HT1080 (cell line): ENCODE measurements at regions not wholly inside any gene's neighbourhood (a gene's known extent, or its start where the extent isn't known, plus 50 kb on each side); places are given as distances from the start of the nearest gene placed in this dataset.
A peak's percentile ranks its signal among the peaks of the same experiment; 100 is the strongest.

Experiments used
- DNase-seq: peaks from one replicate; pipeline ENCODE4 v3.0.0-alpha.2; 2015; ENCODE audit warnings: low read depth

GRCh38 chr11:135075740-135076139 is 663.7 kb upstream of the B3GAT1 start:
- peak; percentile 24 for DNase-seq

DNA sequence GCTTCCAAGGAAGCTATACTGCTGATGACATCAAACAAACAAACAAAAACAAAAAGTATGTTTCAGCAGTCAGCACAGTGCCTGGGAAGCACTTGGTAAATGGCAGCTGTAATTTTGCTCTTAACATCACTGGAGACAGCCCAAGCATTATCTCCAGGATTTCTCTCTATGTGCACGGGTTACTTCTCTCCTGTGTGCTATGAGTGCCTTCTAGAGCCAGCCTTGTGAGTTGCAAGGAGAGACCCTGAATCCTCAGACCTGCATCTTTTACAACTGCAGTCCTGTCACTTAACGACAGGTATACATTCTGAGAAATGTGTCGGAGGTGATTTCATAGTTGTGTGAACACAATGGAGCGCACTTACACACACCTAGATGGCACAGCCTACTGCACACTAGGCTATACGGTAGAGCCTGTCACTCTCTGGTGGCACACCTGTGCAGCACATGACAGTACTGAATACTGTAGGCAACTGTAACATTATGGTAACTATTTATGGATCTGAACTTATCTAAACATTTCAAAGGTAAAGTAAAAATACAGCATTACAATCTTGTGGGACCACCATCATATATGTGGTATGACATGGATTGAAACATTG is 662.5 kb upstream of the B3GAT1 start:
- DNase-seq: no peak

DNA sequence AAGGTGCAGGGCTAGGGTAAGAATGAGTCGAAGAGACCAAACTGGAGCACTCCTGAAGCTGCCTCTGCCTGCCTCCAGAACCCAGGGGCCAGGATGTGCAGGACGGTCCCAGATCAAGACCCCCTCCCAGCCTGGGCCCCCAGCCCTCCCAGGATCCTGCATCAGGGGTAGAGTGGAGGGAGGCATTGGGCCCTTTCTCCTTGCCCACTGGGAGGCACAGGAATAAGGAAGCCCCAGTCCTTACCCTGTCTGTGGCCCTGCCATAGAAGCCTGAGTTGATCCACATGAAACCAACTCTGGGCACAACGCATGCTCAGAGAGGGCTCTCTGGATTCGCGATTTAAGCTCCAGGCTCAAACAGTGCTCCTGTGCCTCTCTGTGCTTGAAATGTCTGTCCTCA is 661.8 kb upstream of the B3GAT1 start:
- DNase-seq: no peak

GRCh38 chr11:135073381-135073780 is 661.3 kb upstream of the B3GAT1 start:
- no peak for DNase-seq

- DNase-seq: peak; percentile 0
These were observed 657.8 kb upstream of the B3GAT1 start for GRCh38 chr11:135069890-135070289.

GRCh38 chr11:135069063-135069462 is 657.0 kb upstream of the B3GAT1 start:
- DNase-seq: no peak

DNA sequence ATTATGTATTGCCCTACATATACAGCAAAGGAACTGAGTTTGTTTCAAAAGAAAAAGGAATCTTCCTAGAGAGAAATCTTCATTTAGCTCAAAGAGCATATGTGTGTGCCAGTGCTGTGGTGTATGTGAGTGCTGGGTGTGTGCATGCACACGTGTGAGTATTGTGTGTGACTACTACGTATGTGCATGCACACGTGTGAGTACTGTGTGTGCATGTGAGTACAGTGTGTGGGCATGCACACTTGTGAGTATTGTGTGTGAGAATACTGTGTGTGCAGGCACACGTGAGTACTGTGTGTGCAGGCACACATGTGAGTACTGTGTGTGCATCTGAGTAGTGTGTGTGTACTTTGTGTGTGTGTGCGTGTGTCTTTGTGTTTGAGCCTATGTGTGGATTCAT is 651.0 kb upstream of the B3GAT1 start:
- no peak for DNase-seq

- DNase-seq: no peak
These were observed 649.1 kb upstream of the B3GAT1 start for GRCh38 chr11:135061166-135061565.

DNA sequence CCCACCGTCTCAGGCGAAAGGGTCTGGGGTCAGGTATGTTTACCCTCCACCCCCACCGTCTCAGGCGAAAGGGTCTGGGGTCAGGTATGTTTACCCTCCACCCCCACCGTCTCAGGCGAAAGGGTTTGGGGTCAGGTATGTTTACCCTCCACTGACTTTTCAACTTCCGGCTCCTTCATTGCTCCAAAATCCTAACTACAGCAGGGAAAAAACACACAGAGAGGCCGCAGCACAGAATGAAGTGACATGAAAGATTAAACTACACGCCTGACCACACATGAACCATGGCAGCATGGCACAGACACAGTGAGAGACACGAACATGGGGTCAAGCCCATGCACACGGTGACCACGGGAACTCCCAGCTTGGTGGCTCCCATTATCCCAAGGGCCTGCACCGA is 634.9 kb upstream of the B3GAT1 start:
- no peak for DNase-seq

GRCh38 chr11:135046556-135046955 is 634.5 kb upstream of the B3GAT1 start:
- no peak for DNase-seq

DNA sequence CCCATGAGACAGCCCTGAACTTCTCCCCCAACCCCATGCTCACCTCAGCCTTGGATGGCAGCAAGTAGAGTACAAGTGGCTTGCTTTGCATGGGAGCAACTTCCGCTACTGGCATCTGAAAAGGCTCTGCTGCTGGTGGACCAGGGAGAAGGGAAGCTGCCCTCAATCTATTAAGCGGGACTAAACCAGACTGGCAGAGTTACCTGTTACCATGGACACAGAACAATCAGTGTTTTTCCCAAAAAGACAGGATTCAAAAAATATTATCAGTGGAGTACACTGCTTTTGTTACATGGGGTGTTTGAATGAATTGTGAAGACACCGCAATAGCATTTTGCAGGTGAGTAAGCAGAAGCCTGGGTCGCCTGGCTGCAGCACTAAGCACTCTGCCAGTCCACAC is 631.4 kb upstream of the B3GAT1 start:
- no peak for DNase-seq

DNA sequence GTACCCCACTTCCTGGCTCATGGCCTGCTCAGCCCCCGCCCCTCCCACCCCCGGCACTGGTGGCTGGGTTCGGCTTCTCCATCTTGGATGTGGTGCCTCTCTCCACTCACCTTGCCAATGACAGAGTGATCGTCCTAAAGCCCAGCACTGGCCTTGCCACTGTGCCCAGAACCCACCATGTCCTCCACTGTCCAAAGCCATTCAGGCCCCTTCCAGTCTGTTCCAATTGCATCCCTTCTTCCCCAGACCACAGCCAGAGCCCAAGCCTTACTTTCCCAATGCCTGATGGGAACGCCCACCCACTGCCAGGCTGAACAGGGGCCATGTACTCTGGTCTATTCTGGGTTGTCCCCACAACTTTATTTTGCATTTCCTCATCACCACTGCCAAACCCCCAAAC is 625.8 kb upstream of the B3GAT1 start:
- DNase-seq: no peak

DNA sequence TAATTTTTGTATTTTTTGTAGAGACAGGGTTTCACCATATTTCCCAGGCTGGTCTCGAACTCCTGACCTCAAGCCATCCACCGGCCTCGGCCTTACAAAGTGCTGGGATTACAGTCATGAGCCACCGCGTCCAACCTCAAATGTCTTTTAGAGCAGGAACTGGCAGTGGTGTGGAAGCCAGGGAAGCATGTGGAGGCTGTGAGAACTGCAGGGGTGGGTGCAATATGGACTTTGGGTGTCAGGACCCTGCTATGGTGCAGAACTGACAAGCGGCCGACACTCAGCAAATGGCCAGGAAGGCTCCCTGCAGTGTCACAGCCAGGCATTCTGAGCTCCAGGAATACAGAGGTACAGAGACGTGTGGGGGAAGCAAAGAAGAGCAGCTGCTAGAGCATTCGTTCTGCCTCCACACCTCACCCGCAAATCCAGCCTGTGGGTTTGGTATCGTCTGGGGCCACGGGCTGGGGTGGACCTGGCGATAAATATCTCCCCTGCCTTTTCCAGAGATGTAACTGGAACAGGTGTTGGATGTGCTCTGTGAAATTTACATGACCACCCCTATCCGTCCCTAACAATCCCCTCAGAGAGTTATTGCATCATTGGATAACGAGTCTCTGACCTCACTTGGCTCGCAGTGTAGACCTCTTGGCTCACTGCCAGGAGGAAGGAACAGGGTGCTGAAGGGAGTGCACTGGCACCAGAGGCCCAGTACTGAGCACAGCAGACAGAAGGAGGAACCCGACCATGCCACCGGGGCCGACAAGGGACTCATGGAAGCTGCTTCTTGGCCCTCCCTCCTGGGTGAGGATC is 624.7 kb upstream of the B3GAT1 start:
- no peak for DNase-seq

GRCh38 chr11:135035282-135035681 is 623.2 kb upstream of the B3GAT1 start:
- DNase-seq: no peak

DNA sequence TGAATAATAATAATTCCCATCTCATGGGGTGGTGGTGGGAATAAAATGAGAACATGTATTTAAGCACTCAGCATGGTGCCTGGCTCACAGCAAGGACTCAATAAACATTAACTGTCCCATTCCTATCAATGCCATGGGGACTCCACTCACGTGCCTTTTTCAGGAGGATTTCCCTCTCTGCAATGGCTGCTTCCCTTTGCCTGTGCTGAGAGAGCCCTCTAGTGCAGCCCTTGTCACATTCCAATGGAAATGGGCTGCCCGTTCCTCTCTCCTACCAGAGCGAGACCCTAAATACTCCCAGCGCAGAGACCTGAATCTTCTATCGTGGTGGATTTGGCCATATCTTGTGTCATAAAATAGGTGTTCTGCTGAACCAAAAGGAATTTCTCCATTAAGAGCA is 621.5 kb upstream of the B3GAT1 start:
- DNase-seq: no peak

DNA sequence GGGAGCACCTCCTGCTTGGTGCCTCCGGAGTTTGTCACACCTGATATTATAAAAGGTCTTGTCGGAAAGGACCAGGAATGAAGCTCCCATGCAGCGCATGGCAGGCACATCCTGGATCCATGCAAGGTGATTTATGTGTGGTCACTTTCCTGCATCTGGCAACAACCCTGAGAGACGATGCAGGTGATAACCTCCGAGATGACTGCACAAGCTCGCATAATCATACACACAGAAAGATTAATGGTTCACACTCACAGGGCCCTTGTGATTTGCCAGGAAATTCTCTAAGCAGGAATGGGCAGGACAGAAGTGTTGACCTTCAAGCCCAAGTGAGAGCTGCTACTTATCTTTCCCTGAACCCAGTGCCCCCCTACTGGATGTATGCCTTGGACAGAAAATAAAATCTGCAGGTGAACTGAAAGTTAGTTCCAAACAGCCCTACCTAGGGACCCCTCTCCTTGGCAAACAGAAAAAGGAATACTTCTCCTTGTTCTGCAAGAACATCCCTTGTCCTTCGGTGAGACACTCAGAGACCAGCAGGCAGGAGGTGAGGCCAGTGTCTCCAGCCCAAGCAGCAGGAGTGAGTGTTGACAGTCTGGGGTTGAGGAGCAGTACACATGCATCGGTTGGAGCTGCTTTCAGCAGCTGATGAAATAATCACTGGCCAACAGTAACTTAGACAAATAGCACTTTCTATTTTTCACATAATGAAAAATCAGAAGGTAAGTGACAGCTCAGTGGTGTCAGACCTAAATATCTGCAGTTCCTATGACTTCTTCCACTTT is 619.4 kb upstream of the B3GAT1 start:
- DNase-seq: no peak

DNA sequence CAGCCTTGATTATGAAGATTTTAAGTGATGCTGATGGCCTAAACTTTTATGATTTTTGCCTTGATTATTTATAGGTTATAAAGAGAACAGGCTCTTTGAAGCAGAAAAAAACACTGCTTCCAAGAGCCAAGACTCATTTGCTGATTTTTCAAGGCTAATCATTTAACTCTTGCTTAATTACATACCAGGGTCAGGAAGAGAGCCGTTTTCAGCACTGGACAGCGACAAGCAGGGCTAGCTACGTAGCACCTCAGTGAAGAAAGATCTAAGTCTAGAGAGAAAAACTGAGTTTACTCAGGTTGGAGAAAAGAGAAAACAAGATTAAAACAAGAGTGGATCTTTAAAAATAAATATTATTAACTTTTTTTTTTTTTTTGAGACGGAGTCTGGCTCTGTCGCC is 615.4 kb upstream of the B3GAT1 start:
- DNase-seq: no peak

GRCh38 chr11:135023499-135023898 is 611.5 kb upstream of the B3GAT1 start:
- DNase-seq: no peak

GRCh38 chr11:135022454-135022853 is 610.4 kb upstream of the B3GAT1 start:
- DNase-seq: no peak

- no peak for DNase-seq
These were observed 607.9 kb upstream of the B3GAT1 start for GRCh38 chr11:135019899-135020298.

DNA sequence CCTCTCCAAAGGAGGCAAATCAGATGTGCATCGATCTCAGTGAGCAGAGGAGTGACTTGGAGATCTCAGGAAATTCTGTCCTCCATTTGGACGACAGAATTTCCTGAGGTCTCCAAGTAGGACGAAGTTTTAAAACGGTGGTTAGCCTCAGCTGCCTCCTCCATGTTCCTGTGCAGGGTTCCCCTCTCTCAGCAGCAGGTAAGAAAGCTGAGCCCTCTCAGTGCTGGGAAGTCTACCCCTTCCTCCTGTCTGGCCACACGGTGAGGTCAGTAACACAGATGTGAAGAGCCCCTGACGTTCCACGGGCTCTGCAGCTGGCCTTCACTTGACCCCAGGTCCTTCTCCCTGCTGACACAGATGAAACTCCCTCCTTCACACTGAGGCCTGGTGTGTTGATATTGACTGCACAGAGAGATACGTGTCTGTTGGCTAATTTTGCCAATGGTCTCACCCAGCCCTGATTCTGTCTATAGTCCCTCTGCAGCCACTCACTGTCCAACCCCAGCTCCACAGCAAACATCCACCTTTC is 607.4 kb upstream of the B3GAT1 start:
- no peak for DNase-seq

DNA sequence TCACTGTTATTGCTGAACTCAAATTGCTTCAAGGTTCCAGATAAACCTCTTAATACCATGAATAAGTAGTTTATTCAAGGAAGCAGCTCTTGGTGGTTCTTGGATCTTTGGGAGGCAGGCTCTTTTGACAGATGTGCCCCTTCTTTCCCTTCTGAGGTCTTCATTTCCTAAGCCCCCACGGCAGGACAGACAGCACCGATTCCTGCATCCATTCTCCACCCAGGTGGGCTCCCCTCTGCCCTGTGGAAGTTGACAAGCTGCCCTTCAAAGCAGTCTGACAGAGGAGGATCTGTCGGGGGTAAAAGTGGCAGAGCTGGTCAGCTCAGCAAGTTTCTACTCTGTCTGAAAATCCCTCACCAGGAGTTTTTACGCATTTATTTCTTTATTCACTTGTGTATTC is 605.3 kb upstream of the B3GAT1 start:
- no peak for DNase-seq
